ENCODE measurements at regions not wholly inside any gene's neighbourhood (a gene's known extent, or its start where the extent isn't known, plus 50 kb on each side); places are given as distances from the start of the nearest gene placed in this dataset.

- no peak overlapping the region for H3K27ac ChIP-seq
- no peak overlapping the region for H3K9ac ChIP-seq
- no peaks in the 10 kb centered on the region for H3K79me2 ChIP-seq (ENCODE audit: insufficient read depth, low read depth)
- H3K4me1 ChIP-seq (ENCODE audit: low read depth, poor library complexity, severe bottlenecking), result no peaks in the 10 kb centered on the region
- no peaks in the 10 kb centered on the region for H3K36me3 ChIP-seq (ENCODE audit: insufficient read depth)
- no peak for TF ChIP-seq CTCF (conservative IDR thresholded peaks at IDR 0.05; ENCODE audit: low read depth, low read length)
- no peak overlapping the region for H3K4me2 ChIP-seq
- H2AFZ ChIP-seq (ENCODE audit: low read depth), result no peak overlapping the region
- H3K27me3 ChIP-seq (ENCODE audit: insufficient read depth, low read depth), result no peaks in the 10 kb centered on the region
- H3K4me3 ChIP-seq (IDR thresholded peaks at IDR 0.05; ENCODE audit: insufficient read depth, low read depth, low read length), result no peak overlapping the region
- no peaks in the 10 kb centered on the region for H4K20me1 ChIP-seq (ENCODE audit: insufficient read depth)
Observed at GRCh38 chr16:66251476-66252160, 114.9 kb upstream of the CDH5 start.

- no peak overlapping the region for H3K27ac ChIP-seq
- no peak overlapping the region for H2AFZ ChIP-seq (ENCODE audit: low read depth)
- no peak overlapping the region for H3K4me3 ChIP-seq (IDR thresholded peaks at IDR 0.05; ENCODE audit: insufficient read depth, low read depth, low read length)
- H3K27me3 ChIP-seq (ENCODE audit: insufficient read depth, low read depth), result no peaks in the 10 kb centered on the region
- no peaks in the 10 kb centered on the region for H3K4me1 ChIP-seq (ENCODE audit: low read depth, poor library complexity, severe bottlenecking)
- no peaks in the 10 kb centered on the region for H3K79me2 ChIP-seq (ENCODE audit: insufficient read depth, low read depth)
- no peak overlapping the region for H3K4me2 ChIP-seq
- H3K36me3 ChIP-seq (ENCODE audit: insufficient read depth), result no peaks in the 10 kb centered on the region
- no peak for TF ChIP-seq CTCF (conservative IDR thresholded peaks at IDR 0.05; ENCODE audit: low read depth, low read length)
- H3K9ac ChIP-seq, result no peak overlapping the region
- H4K20me1 ChIP-seq (ENCODE audit: insufficient read depth), result no peaks in the 10 kb centered on the region
Observed at GRCh38 chr16:66250686-66251431, 115.6 kb upstream of the CDH5 start.

GRCh38 chr16:66247516-66248481 lies 118.7 kb upstream of the CDH5 start:
- no peak overlapping the region for H2AFZ ChIP-seq (ENCODE audit: low read depth)
- no peak overlapping the region for H3K4me3 ChIP-seq (IDR thresholded peaks at IDR 0.05; ENCODE audit: insufficient read depth, low read depth, low read length)
- no peak for TF ChIP-seq CTCF (conservative IDR thresholded peaks at IDR 0.05; ENCODE audit: low read depth, low read length)
- no peak overlapping the region for H3K27ac ChIP-seq
- H3K4me1 ChIP-seq (ENCODE audit: low read depth, poor library complexity, severe bottlenecking), result no peaks in the 10 kb centered on the region
- no peaks in the 10 kb centered on the region for H3K36me3 ChIP-seq (ENCODE audit: insufficient read depth)
- no peaks in the 10 kb centered on the region for H3K79me2 ChIP-seq (ENCODE audit: insufficient read depth, low read depth)
- H3K9ac ChIP-seq, result no peak overlapping the region
- H3K4me2 ChIP-seq, result no peak overlapping the region
- no peaks in the 10 kb centered on the region for H3K27me3 ChIP-seq (ENCODE audit: insufficient read depth, low read depth)
- H4K20me1 ChIP-seq (ENCODE audit: insufficient read depth), result no peaks in the 10 kb centered on the region

- H3K27ac ChIP-seq, result no peak overlapping the region
- no peak overlapping the region for H2AFZ ChIP-seq (ENCODE audit: low read depth)
- H3K4me1 ChIP-seq (ENCODE audit: low read depth, poor library complexity, severe bottlenecking), result no peaks in the 10 kb centered on the region
- H4K20me1 ChIP-seq (ENCODE audit: insufficient read depth), result no peaks in the 10 kb centered on the region
- H3K27me3 ChIP-seq (ENCODE audit: insufficient read depth, low read depth), result no peaks in the 10 kb centered on the region
- H3K4me3 ChIP-seq (IDR thresholded peaks at IDR 0.05; ENCODE audit: insufficient read depth, low read depth, low read length), result no peak overlapping the region
- H3K4me2 ChIP-seq, result no peak overlapping the region
- no peak for TF ChIP-seq CTCF (conservative IDR thresholded peaks at IDR 0.05; ENCODE audit: low read depth, low read length)
- H3K79me2 ChIP-seq (ENCODE audit: insufficient read depth, low read depth), result no peaks in the 10 kb centered on the region
- H3K9ac ChIP-seq, result no peak overlapping the region
- H3K36me3 ChIP-seq (ENCODE audit: insufficient read depth), result no peaks in the 10 kb centered on the region
Observed at GRCh38 chr16:66245868-66246267, 120.6 kb upstream of the CDH5 start.
